IMR-90 (cell line): ENCODE measurements at regions not wholly inside any gene's neighbourhood (a gene's known extent, or its start where the extent isn't known, plus 50 kb on each side); places are given as distances from the start of the nearest gene placed in this dataset.

Source experiments
- ATAC-seq: fragments of 200-7000 bp; cut with Tn5 transposase; 2 replicates; pipeline ENCODE4 v1.9.1; 2020; ENCODE audit warnings: low read depth, mild to moderate bottlenecking, moderate library complexity
- BruUV-seq: library from RNA; stranded (reverse); fragments of 400-500 nt; replicated peaks from 2 replicates; lab custom pipeline; 2021; lab: Mats Ljungman, UMichigan
- CTCF ChIA-PET: fragments of 300-600 bp; formaldehyde crosslinking; extraction: SDS; loops from one replicate; lab custom pipeline; 2021; ENCODE audit warnings: antibody characterized with exemption; lab: Yijun Ruan, JAX
- POLR2A ChIA-PET: fragments of 300-600 bp; sonication (Branson Sonifier 250); formaldehyde crosslinking; loops from one replicate; lab custom pipeline; 2022; ENCODE audit warnings: antibody characterized with exemption; ENCODE audit not compliant: unreplicated experiment; lab: Charles Lee
- DNase-seq: peaks from one replicate; pipeline ENCODE4 v3.0.0; 2013
- H2AFZ ChIP-seq: replicated peaks from 2 replicates; pipeline ENCODE3; 2013; ENCODE audit warnings: low read length, mild to moderate bottlenecking; ENCODE audit not compliant: poor library complexity
- H2AK5ac ChIP-seq: 2 replicates; pipeline ENCODE4 v1.6.1; 2013; ENCODE audit warnings: low read depth, low read length, inconsistent platforms
- H2AK9ac ChIP-seq: replicated peaks from 2 replicates; pipeline ENCODE3; 2013; ENCODE audit warnings: mild to moderate bottlenecking, low read depth, low read length, moderate library complexity; ENCODE audit not compliant: poor library complexity
- H2BK120ac ChIP-seq: 2 replicates; pipeline ENCODE4 v1.6.1; 2013; ENCODE audit warnings: low read depth, low read length, inconsistent platforms
- H2BK15ac ChIP-seq: 3 replicates; pipeline ENCODE4 v1.6.1; 2013; ENCODE audit warnings: low read depth, low read length, inconsistent platforms
- H2BK20ac ChIP-seq: 2 replicates; pipeline ENCODE4 v1.6.1; 2013; ENCODE audit warnings: low read depth, mild to moderate bottlenecking, inconsistent platforms, low read length, moderate library complexity
- H2BK5ac ChIP-seq: 2 replicates; pipeline ENCODE4 v1.6.1; 2013; ENCODE audit warnings: mild to moderate bottlenecking, low read depth, low read length, inconsistent platforms; ENCODE audit not compliant: poor library complexity, severe bottlenecking
- H3K14ac ChIP-seq: replicated peaks from 2 replicates; pipeline ENCODE4 v1.6.1; 2013; ENCODE audit warnings: low read depth, low read length, inconsistent platforms
- H3K18ac ChIP-seq: 2 replicates; pipeline ENCODE4 v1.6.1; 2013; ENCODE audit warnings: low read depth, low read length, control low read depth
- H3K23ac ChIP-seq: 2 replicates; pipeline ENCODE4 v1.6.1; 2013; ENCODE audit warnings: low read depth, low read length, inconsistent platforms
- H3K27ac ChIP-seq: 2 replicates; pipeline ENCODE4 v1.5.1; 2013; ENCODE audit warnings: mild to moderate bottlenecking, control low read depth, low read length; ENCODE audit not compliant: insufficient read depth
- H3K27me3 ChIP-seq: 2 replicates; pipeline ENCODE4 v1.6.1; 2013; ENCODE audit warnings: low read length; ENCODE audit not compliant: control insufficient read depth, insufficient read depth
- H3K36me3 ChIP-seq: 2 replicates; pipeline ENCODE4 v1.6.1; 2013; ENCODE audit warnings: low read length, mixed read lengths; ENCODE audit not compliant: control insufficient read depth, insufficient read depth
- H3K4ac ChIP-seq: 2 replicates; pipeline ENCODE4 v1.6.1; 2013; ENCODE audit warnings: low read depth, low read length, inconsistent platforms
- H3K4me1 ChIP-seq: 2 replicates; pipeline ENCODE4 v1.6.1; 2013; ENCODE audit warnings: low read length, mixed read lengths; ENCODE audit not compliant: control insufficient read depth, insufficient read depth
- H3K4me2 ChIP-seq: 2 replicates; pipeline ENCODE4 v1.6.1; 2013; ENCODE audit warnings: low read depth, mild to moderate bottlenecking, control low read depth, low read length, moderate library complexity
- H3K4me3 ChIP-seq: 2 replicates; pipeline ENCODE4 v1.5.1; 2013; ENCODE audit warnings: low read depth, mild to moderate bottlenecking, control low read depth, low read length, moderate library complexity; ENCODE audit not compliant: insufficient read depth
- H3K56ac ChIP-seq: 2 replicates; pipeline ENCODE4 v1.6.1; 2013; ENCODE audit warnings: low read length, inconsistent platforms; ENCODE audit not compliant: insufficient read depth; ENCODE audit errors: extremely low read depth
- H3K79me1 ChIP-seq, 2 experiments: 2 replicates each; pipeline ENCODE4 v1.6.1; 2013; ENCODE audit warnings: low read length in 2 of 2, inconsistent platforms in 1 of 2, low read depth in 1 of 2
- H3K9ac ChIP-seq: 2 replicates; pipeline ENCODE4 v1.6.1; 2013; ENCODE audit warnings: low read depth, low read length, control low read depth
- H3K9me1 ChIP-seq: 2 replicates; pipeline ENCODE4 v1.6.1; 2013; ENCODE audit warnings: low read length, inconsistent platforms; ENCODE audit not compliant: insufficient read depth
- H3K9me3 ChIP-seq: 2 replicates; pipeline ENCODE4 v1.6.1; 2013; ENCODE audit warnings: low read length; ENCODE audit not compliant: control insufficient read depth, insufficient read depth
- H4K20me1 ChIP-seq: 2 replicates; pipeline ENCODE4 v1.6.1; 2013; ENCODE audit warnings: low read length, inconsistent platforms; ENCODE audit not compliant: insufficient read depth
- H4K5ac ChIP-seq: 2 replicates; pipeline ENCODE4 v1.6.1; 2013; ENCODE audit warnings: mild to moderate bottlenecking, low read depth, low read length, control low read depth
- H4K8ac ChIP-seq, 2 experiments: 2 replicates each; pipeline ENCODE4 v1.6.1; 2013; ENCODE audit warnings: low read depth in 2 of 2, low read length in 2 of 2, control low read depth in 1 of 2, inconsistent platforms in 1 of 2
- H4K91ac ChIP-seq: 2 replicates; pipeline ENCODE4 v1.6.1; 2013; ENCODE audit warnings: low read depth, low read length, inconsistent platforms; ENCODE audit not compliant: insufficient read depth
- BHLHE40 ChIP-seq: fragments of 150-350 bp; IDR thresholded peaks from 2 replicates; pipeline ENCODE4 v1.6.1; 2016; ENCODE audit warnings: mild to moderate bottlenecking, low read depth, low read length
- CEBPB ChIP-seq: IDR thresholded peaks from 2 replicates; pipeline ENCODE4 v1.6.1; 2012; ENCODE audit warnings: low read depth, low read length, improper control_type of control experiment
- CHD1 ChIP-seq: IDR thresholded peaks from 2 replicates; pipeline ENCODE4 v1.6.1; 2012; ENCODE audit warnings: low read depth, low read length, improper control_type of control experiment
- FOS ChIP-seq: fragments of 150-350 bp; IDR thresholded peaks from 2 replicates; pipeline ENCODE4 v1.6.1; 2016; ENCODE audit warnings: low read depth, low read length
- MAFK ChIP-seq: IDR thresholded peaks from 2 replicates; pipeline ENCODE4 v1.6.1; 2012; ENCODE audit warnings: low read depth, low read length, improper control_type of control experiment
- MAZ ChIP-seq: IDR thresholded peaks from 2 replicates; pipeline ENCODE4 v1.6.1; 2012; ENCODE audit warnings: low read depth, mild to moderate bottlenecking, low read length, improper control_type of control experiment, moderate library complexity, borderline replicate concordance
- MXI1 ChIP-seq: IDR thresholded peaks from 2 replicates; pipeline ENCODE4 v1.6.1; 2012; ENCODE audit warnings: low read depth, mild to moderate bottlenecking, low read length, moderate library complexity, borderline replicate concordance
- NFE2L2 ChIP-seq: fragments of 150-350 bp; IDR thresholded peaks from 2 replicates; pipeline ENCODE4 v1.6.1; 2016; ENCODE audit warnings: low read depth, mild to moderate bottlenecking, low read length
- POLR2A ChIP-seq: IDR thresholded peaks from 2 replicates; pipeline ENCODE4 v1.6.1; 2012; ENCODE audit warnings: mild to moderate bottlenecking, low read depth, low read length
- RAD21 ChIP-seq: IDR thresholded peaks from 2 replicates; pipeline ENCODE4 v1.6.1; 2012; ENCODE audit warnings: low read length, improper control_type of control experiment
- RCOR1 ChIP-seq: IDR thresholded peaks from 2 replicates; pipeline ENCODE4 v1.6.1; 2012; ENCODE audit warnings: mild to moderate bottlenecking, low read length, improper control_type of control experiment; ENCODE audit not compliant: insufficient replicate concordance
- RFX5 ChIP-seq: IDR thresholded peaks from 2 replicates; pipeline ENCODE4 v1.8.0; 2012; ENCODE audit warnings: low read depth, mild to moderate bottlenecking, low read length, moderate library complexity
- SMC3 ChIP-seq: fragments of 150-350 bp; IDR thresholded peaks from 2 replicates; pipeline ENCODE4 v1.6.1; 2016; ENCODE audit warnings: low read depth, mild to moderate bottlenecking, antibody characterized with exemption, low read length, moderate library complexity
- USF2 ChIP-seq: fragments of 150-350 bp; IDR thresholded peaks from 2 replicates; pipeline ENCODE4 v1.6.1; 2017; ENCODE audit warnings: mild to moderate bottlenecking, antibody characterized with exemption, low read length, low read depth
- dilution Hi-C: fragments of 300-500 bp; cut with HindIII; formaldehyde crosslinking; loops from one replicate; pipeline ENCODE4 v1.14.3; 2018; ENCODE audit warnings: low sequenced_read_pairs; ENCODE audit not compliant: unreplicated experiment
- in situ Hi-C: fragments of 300-500 bp; cut with MboI; formaldehyde crosslinking; loops from 3 replicates; pipeline ENCODE4 v1.14.3; 2019; ENCODE audit warnings: low sequenced_read_pairs, inconsistent platforms, mixed read lengths
- intact Hi-C: fragments of 100-400 bp; cut with micrococcal nuclease; formaldehyde crosslinking; loops from 2 replicates; pipeline ENCODE4 v1.10.0; 2022
- TF ChIP-seq, protein P1 (sequence below): fragments of 150-350 bp; IDR thresholded peaks from 2 replicates; pipeline ENCODE4 v1.6.1; 2016; ENCODE audit warnings: low read depth, mild to moderate bottlenecking, low read length, moderate library complexity, borderline replicate concordance
- TF ChIP-seq, protein P2 (sequence below): conservative IDR thresholded peaks from 2 replicates; pipeline ENCODE4 v1.5.1; 2012; ENCODE audit warnings: mild to moderate bottlenecking, low read depth, low read length, improper control_type of control experiment

DNA sequence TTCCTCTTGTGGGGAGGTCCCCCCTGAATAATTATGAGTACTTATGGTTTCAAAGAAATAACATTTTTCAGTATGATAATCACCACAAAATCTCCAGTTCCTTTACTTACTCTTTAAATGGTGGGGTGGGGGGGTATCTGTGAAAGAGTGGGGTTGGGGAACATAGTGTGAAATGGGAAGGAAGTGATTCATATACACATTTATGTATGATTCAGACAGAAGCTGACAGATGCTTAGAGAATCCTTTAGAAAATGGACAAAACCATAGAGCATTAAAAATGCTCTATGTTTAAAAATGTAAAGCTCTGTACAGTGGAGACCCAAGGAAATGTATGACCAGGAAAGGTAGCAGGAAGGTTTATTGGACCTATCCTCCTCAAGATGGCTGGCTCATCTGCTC, 267.5 kb upstream of the GRIA1 start:
- dilution Hi-C loops (no loop called here), in situ Hi-C loops (no loop called here), intact Hi-C loops (no loop called here)
- no peak overlapping the region for H3K4me2 ChIP-seq
- H4K20me1 ChIP-seq = no peaks in the 10 kb centered on the region
- no peaks in the 10 kb centered on the region for H3K36me3 ChIP-seq
- H4K91ac ChIP-seq = no peak overlapping the region
- no peak overlapping the region for H2BK5ac ChIP-seq
- H2AK5ac ChIP-seq = no peak overlapping the region
- no peak overlapping the region for H3K23ac ChIP-seq
- no peak overlapping the region for H3K18ac ChIP-seq
- H3K27me3 ChIP-seq = no peaks in the 10 kb centered on the region
- no peak overlapping the region for H3K56ac ChIP-seq
- H4K5ac ChIP-seq = no peak overlapping the region
- CTCF ChIA-PET = no interaction called here
- DNase-seq = no peak
- no peaks in the 10 kb centered on the region for H3K79me1 ChIP-seq
- H2BK120ac ChIP-seq = no peak overlapping the region
- H3K4ac ChIP-seq = no peak overlapping the region
- no peak overlapping the region for H3K4me3 ChIP-seq
- no TSS peak for BruUV-seq
- TF ChIP-seq BHLHE40 = no peak
- TF ChIP-seq, protein P1, sequence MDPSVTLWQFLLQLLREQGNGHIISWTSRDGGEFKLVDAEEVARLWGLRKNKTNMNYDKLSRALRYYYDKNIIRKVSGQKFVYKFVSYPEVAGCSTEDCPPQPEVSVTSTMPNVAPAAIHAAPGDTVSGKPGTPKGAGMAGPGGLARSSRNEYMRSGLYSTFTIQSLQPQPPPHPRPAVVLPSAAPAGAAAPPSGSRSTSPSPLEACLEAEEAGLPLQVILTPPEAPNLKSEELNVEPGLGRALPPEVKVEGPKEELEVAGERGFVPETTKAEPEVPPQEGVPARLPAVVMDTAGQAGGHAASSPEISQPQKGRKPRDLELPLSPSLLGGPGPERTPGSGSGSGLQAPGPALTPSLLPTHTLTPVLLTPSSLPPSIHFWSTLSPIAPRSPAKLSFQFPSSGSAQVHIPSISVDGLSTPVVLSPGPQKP = no peak
- TF ChIP-seq, protein P2, sequence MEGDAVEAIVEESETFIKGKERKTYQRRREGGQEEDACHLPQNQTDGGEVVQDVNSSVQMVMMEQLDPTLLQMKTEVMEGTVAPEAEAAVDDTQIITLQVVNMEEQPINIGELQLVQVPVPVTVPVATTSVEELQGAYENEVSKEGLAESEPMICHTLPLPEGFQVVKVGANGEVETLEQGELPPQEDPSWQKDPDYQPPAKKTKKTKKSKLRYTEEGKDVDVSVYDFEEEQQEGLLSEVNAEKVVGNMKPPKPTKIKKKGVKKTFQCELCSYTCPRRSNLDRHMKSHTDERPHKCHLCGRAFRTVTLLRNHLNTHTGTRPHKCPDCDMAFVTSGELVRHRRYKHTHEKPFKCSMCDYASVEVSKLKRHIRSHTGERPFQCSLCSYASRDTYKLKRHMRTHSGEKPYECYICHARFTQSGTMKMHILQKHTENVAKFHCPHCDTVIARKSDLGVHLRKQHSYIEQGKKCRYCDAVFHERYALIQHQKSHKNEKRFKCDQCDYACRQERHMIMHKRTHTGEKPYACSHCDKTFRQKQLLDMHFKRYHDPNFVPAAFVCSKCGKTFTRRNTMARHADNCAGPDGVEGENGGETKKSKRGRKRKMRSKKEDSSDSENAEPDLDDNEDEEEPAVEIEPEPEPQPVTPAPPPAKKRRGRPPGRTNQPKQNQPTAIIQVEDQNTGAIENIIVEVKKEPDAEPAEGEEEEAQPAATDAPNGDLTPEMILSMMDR = no peak
- no peak for TF ChIP-seq RFX5
- TF ChIP-seq MAZ = no peak
- no peak for TF ChIP-seq MAFK
- TF ChIP-seq USF2 = no peak
- TF ChIP-seq NFE2L2 = no peak
- no peak for TF ChIP-seq MXI1
- TF ChIP-seq FOS = no peak
- no peak for TF ChIP-seq RAD21
- TF ChIP-seq POLR2A = no peak
- no peak for TF ChIP-seq SMC3
- no peak for TF ChIP-seq CHD1
- no peak for TF ChIP-seq RCOR1
- TF ChIP-seq CEBPB = no peak
- no peak overlapping the region for H2BK15ac ChIP-seq
- no peak overlapping the region for H2BK20ac ChIP-seq
- H3K14ac ChIP-seq = no peak overlapping the region
- no peak overlapping the region for H3K27ac ChIP-seq
- ATAC-seq = no peak
- H4K8ac ChIP-seq = no peak overlapping the region
- no peak overlapping the region for H2AK9ac ChIP-seq
- no peak overlapping the region for H2AFZ ChIP-seq
- H3K9ac ChIP-seq = no peak overlapping the region
- no peaks in the 10 kb centered on the region for H3K9me1 ChIP-seq
- peaks cover 8% of the 10 kb centered on the region for H3K9me3 ChIP-seq
- POLR2A ChIA-PET = no interaction called here
- H3K4me1 ChIP-seq = no peaks in the 10 kb centered on the region
